ENCODE measurements at regions not wholly inside any gene's neighbourhood (a gene's known extent, or its start where the extent isn't known, plus 50 kb on each side); places are given as distances from the start of the nearest gene placed in this dataset.
A peak's percentile ranks its signal among the peaks of the same experiment; 100 is the strongest.

DNA sequence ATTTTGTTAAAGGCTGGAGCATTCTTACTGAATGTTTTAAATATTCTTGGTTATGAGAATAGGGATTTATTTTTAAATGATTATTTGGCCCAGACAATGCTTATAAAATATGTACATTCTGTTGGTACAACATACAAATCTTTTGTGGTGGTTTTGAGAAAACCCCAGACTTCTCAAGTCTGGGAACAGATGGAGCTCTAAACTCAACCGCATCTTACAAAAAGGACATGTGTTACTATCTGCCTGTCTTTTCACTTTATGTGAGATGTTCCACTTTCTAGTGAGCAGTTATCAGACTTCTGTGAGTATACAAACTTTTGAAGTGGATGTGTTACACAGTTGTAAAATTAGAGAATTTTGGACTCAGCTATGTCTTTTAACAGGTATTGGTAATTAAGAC is 135.5 kb upstream of the RBMS3 start:
- no peaks in the 10 kb centered on the region for H3K9me3 ChIP-seq (replicated peaks in 1 of 11)
- H3K27ac ChIP-seq = no peak overlapping the region
- H3K4me1 ChIP-seq = peaks cover 0 to 35% (median 22%) of the 10 kb centered on the region in 10 experiments; a peak in 17 of 20 replicates
- no peaks in the 10 kb centered on the region for H3K27me3 ChIP-seq
- H3K9ac ChIP-seq = no peak overlapping the region
- no peaks in the 10 kb centered on the region for H3K36me3 ChIP-seq
- H3K4me2 ChIP-seq = no peak overlapping the region
- TF ChIP-seq Cebpa-rat (IDR thresholded peaks at IDR 0.05) = no peak
- no peaks in the 10 kb centered on the region for H4K20me1 ChIP-seq
- no peak overlapping the region for H3K4me3 ChIP-seq

DNA sequence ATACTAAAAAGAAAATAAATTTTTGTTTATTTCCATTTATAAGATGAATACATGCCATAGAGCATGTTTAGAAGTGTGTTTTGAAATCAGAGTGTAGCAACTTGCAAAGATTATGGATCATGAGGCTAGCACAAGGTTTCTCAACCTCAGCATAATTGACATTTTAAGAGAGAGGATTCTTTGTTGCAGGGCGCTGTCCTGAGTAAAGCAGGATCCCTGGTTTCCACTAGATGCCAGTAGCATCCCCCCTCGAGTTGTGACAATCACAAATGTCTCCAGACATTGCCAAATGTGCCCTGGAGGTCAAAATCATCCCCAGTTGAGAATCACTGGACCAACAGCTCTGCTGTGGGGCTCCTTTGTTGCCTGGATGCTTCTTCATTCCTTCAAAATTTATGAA is 128.5 kb upstream of the RBMS3 start:
- H3K27me3 ChIP-seq = no peaks in the 10 kb centered on the region
- no peak overlapping the region for H3K9ac ChIP-seq
- H3K9me3 ChIP-seq (replicated peaks in 1 of 11) = no peaks in the 10 kb centered on the region
- peak overlapping the region in 6 of 11 experiments; percentile 11 to 63 (median 26); a peak in 4 of 22 replicates for H3K27ac ChIP-seq
- peak overlapping the region in 1 of 11 experiments; percentile 8; a peak in 2 of 22 replicates for H3K4me2 ChIP-seq
- H4K20me1 ChIP-seq = no peaks in the 10 kb centered on the region
- H3K4me3 ChIP-seq = no peak overlapping the region
- H3K36me3 ChIP-seq = no peaks in the 10 kb centered on the region
- H3K4me1 ChIP-seq = peaks cover 8 to 29% (median 17%) of the 10 kb centered on the region in 10 experiments; a peak in 19 of 20 replicates
- no peak for TF ChIP-seq Cebpa-rat (IDR thresholded peaks at IDR 0.05)

DNA sequence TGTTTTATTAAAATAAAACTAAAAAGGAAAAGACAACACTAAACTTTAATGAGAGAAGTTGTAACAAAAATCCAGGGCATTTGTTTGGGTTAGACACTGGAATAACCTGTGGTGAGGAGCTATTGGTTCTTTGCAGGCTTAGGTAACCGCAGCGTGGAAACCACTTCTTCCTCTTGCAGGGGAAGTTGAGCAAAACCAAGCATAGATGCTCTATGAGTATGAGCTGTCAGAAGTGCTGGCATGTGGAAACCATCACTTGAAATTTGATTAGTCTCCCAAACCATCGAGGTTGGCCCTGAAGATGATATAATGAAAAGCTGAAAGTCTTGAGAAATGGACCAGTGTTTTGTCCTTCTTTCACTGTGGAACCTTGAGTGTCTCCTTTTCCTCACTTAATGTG is 127.1 kb upstream of the RBMS3 start:
- Histone ChIP-seq H3K9ac (peak overlapping the region in 2 of 11 experiments; percentile 23 to 54; a peak in 3 of 22 replicates), H3K4me2 (peak overlapping the region; percentile 26 to 77 (median 66); a peak in 20 of 22 replicates), H3K27ac (peak overlapping the region in 8 of 11 experiments; percentile 55 to 77 (median 64); a peak in 16 of 22 replicates), H3K27me3 (no peaks in the 10 kb centered on the region), H4K20me1 (no peaks in the 10 kb centered on the region), H3K9me3 (replicated peaks in 1 of 11) (no peaks in the 10 kb centered on the region), H3K36me3 (no peaks in the 10 kb centered on the region), H3K4me1 (peaks cover 8 to 29% (median 17%) of the 10 kb centered on the region in 10 experiments; a peak in 19 of 20 replicates), H3K4me3 (no peak overlapping the region)
- TF ChIP-seq Cebpa-rat (IDR thresholded peaks at IDR 0.05) = peak in 9 of 11 experiments; percentile 60 to 96 (median 84); a peak in 17 of 22 replicates

DNA sequence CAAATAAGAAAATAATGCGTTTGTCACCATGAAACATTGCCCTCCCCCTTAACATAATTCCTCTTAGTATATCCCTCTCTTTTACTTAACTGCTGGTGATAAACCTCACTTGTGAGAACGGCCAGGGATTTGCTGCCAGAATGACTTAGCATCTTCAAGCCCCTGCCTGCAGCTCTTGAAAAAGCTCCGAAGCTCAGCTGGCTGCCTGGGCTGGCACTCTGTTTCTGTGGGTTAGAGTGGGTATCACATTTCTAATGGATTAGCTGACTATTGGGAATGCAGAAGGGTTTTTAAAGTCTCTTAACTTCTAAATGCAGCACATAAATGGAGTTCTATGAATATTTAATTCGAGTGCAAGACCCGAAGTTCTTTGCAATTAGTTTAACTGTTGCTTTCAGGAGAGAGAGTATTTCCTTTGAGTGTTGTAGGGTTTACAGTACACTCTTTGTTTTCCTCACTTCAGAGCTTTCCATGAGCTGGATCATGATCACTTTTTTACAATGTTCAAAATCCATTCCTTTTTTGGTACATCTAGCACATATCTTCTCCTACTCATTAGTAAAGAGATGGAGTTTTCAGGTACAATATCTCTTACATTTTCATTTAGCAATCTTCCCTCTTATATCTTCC is 124.7 kb upstream of the RBMS3 start:
- TF ChIP-seq Cebpa-rat (IDR thresholded peaks at IDR 0.05) = no peak
- Histone ChIP-seq H4K20me1 (no peaks in the 10 kb centered on the region), H3K4me2 (no peak overlapping the region), H3K4me1 (peaks cover 8 to 29% (median 17%) of the 10 kb centered on the region in 10 experiments; a peak in 19 of 20 replicates), H3K27ac (no peak overlapping the region; a peak in 1 of 22 replicates), H3K36me3 (no peaks in the 10 kb centered on the region), H3K9me3 (replicated peaks in 1 of 11) (no peaks in the 10 kb centered on the region), H3K27me3 (no peaks in the 10 kb centered on the region), H3K4me3 (no peak overlapping the region), H3K9ac (no peak overlapping the region)

DNA sequence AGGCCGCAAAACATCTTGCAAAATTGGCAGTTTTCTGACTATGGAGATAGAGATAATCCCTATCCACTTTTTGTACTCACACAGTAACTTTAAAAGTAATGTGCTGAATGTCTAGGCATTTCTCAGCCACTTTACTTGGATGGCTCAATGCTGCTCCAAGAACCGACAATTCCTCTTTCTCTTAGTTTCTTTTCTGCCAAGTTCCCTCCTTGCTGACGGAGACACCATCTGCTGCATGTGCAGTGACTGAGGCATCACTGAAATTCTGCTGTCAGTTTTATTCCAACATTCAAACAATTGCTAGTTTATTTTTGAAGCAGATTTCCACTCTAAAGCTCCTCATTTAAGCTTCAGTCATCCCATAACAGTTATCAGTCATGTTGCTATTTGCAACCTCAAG is 116.0 kb upstream of the RBMS3 start:
- no peaks in the 10 kb centered on the region for H3K27me3 ChIP-seq
- no peak for TF ChIP-seq Cebpa-rat (IDR thresholded peaks at IDR 0.05)
- no peak overlapping the region for H3K27ac ChIP-seq
- H3K4me3 ChIP-seq = no peak overlapping the region
- H4K20me1 ChIP-seq = no peaks in the 10 kb centered on the region
- H3K4me1 ChIP-seq = peaks cover 0 to 4% (median 0%) of the 10 kb centered on the region in 10 experiments; a peak in 1 of 20 replicates
- H3K9ac ChIP-seq = no peak overlapping the region
- no peak overlapping the region for H3K4me2 ChIP-seq
- H3K9me3 ChIP-seq (replicated peaks in 1 of 11) = no peaks in the 10 kb centered on the region
- H3K36me3 ChIP-seq = no peaks in the 10 kb centered on the region

DNA sequence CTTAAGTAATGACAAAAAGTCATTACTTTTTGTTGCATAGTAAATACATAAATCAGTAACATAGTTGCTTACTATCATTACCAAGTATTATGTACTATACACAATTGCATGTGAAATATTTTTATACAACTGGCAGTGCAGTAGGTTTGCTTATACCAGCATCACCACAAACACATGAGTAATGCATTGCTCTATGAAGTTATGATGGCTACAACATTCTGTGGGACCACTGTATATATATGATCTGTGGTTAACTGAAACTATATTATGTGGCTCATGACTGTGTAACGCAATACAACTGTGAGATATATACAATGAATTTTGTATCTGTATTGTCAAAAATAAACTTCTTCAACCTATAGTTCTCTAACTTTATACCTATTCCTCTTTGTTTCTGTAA is 113.7 kb upstream of the RBMS3 start:
- Histone ChIP-seq H3K9me3 (replicated peaks in 1 of 11) (no peaks in the 10 kb centered on the region), H4K20me1 (no peaks in the 10 kb centered on the region), H3K4me3 (no peak overlapping the region), H3K4me1 (peaks cover 9 to 20% (median 15%) of the 10 kb centered on the region in 10 experiments), H3K27me3 (no peaks in the 10 kb centered on the region), H3K27ac (no peak overlapping the region), H3K4me2 (no peak overlapping the region), H3K36me3 (no peaks in the 10 kb centered on the region), H3K9ac (no peak overlapping the region)
- TF ChIP-seq Cebpa-rat (IDR thresholded peaks at IDR 0.05) = no peak

DNA sequence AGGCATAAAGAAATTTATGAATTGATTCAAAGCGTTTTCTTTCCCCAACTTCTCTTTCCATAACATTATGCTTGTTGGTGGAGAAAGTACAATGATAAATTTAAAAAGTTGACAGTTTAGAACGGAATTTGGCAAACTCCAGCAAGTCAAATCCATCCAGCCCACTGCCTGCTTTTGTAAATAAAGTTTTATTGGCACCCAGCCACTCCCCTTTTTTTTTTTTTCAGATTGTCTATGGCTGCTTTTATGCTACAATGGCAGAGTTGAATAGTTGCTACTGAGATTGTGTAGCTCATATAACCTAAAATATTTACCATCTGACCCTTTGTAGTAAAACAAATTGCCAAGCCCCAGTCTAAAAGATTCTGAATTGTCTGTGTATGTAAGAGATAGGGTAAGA is 112.8 kb upstream of the RBMS3 start:
- no peak overlapping the region for H3K4me2 ChIP-seq
- no peak overlapping the region for H3K9ac ChIP-seq
- H3K4me3 ChIP-seq = no peak overlapping the region
- H3K4me1 ChIP-seq = peaks cover 9 to 24% (median 16%) of the 10 kb centered on the region in 10 experiments
- no peaks in the 10 kb centered on the region for H3K36me3 ChIP-seq
- no peak for TF ChIP-seq Cebpa-rat (IDR thresholded peaks at IDR 0.05)
- H3K27me3 ChIP-seq = no peaks in the 10 kb centered on the region
- H3K9me3 ChIP-seq (replicated peaks in 1 of 11) = no peaks in the 10 kb centered on the region
- H3K27ac ChIP-seq = no peak overlapping the region
- H4K20me1 ChIP-seq = no peaks in the 10 kb centered on the region

DNA sequence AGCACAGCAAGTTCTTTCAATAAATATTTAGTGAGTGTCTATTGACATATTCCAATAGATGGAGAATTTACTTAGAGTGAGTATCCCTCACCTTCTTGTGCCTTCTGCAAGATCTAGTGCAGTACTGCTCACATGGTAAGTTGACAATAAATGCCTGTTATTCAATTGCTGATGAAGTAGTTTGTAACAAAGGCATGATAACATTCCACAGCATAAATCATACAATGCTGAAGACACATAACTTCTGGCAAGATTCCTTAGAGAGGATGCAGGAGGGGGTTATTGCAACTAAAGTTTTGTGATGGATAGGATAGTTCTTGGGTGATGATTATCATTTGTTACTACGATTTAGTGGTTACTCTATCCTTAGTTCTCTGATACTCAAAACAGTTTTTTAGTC is 112.2 kb upstream of the RBMS3 start:
- H3K9me3 ChIP-seq (replicated peaks in 1 of 11) = no peaks in the 10 kb centered on the region
- H3K36me3 ChIP-seq = no peaks in the 10 kb centered on the region
- no peaks in the 10 kb centered on the region for H4K20me1 ChIP-seq
- no peak overlapping the region for H3K4me3 ChIP-seq
- TF ChIP-seq Cebpa-rat (IDR thresholded peaks at IDR 0.05) = no peak
- no peak overlapping the region for H3K27ac ChIP-seq
- no peak overlapping the region for H3K9ac ChIP-seq
- peaks cover 9 to 24% (median 16%) of the 10 kb centered on the region in 10 experiments for H3K4me1 ChIP-seq
- H3K4me2 ChIP-seq = no peak overlapping the region
- H3K27me3 ChIP-seq = no peaks in the 10 kb centered on the region

DNA sequence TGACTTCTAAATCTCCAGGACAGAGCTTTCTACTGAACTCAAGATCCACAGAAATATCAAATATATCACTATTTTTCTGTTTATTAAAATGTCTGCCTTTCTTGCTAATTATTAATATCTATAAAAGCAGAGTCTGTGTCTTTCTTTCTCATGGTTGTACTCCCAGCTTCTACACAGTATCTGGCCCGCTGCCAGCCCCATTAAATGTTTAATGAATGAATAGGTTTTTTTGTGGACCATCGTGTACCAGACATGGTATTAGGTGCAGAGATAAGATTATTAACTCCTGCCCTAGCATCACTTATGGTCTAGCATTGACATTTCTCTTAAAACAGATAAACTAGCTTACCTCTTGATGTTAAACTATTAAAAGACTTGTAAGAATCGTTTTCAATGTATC is 111.4 kb upstream of the RBMS3 start:
- H3K9me3 ChIP-seq (replicated peaks in 1 of 11) = no peaks in the 10 kb centered on the region
- TF ChIP-seq Cebpa-rat (IDR thresholded peaks at IDR 0.05) = no peak
- H3K27me3 ChIP-seq = no peaks in the 10 kb centered on the region
- no peak overlapping the region for H3K4me2 ChIP-seq
- no peak overlapping the region for H3K27ac ChIP-seq
- peaks cover 9 to 24% (median 16%) of the 10 kb centered on the region in 10 experiments for H3K4me1 ChIP-seq
- H3K9ac ChIP-seq = no peak overlapping the region
- H3K4me3 ChIP-seq = no peak overlapping the region
- H3K36me3 ChIP-seq = no peaks in the 10 kb centered on the region
- H4K20me1 ChIP-seq = no peaks in the 10 kb centered on the region
